Natural killer cell (primary cell): ENCODE measurements at regions not wholly inside any gene's neighbourhood (a gene's known extent, or its start where the extent isn't known, plus 50 kb on each side); places are given as distances from the start of the nearest gene placed in this dataset.
"Not testable (repeated sequence)": the region's sequence is repeated elsewhere in the genome, so short reads cannot be mapped to it uniquely, and the experiment has no call there.

Experiments
- ATAC-seq, 3 donors: fragments of 150-1000 bp in 2 of 3; fragments of 200-7000 bp in 1 of 3; cut with Tn5 transposase; 1 replicate in 1 of 3; 2 replicates in 2 of 3; pipeline ENCODE4 v1.10.0; 2021; ENCODE audit warnings: mild to moderate bottlenecking in 2 of 3, moderate library complexity in 2 of 3
- DNase-seq, 2 donors: peaks; one replicate each; pipeline versions ENCODE4 v3.0.0 to v3.0.0-alpha.2; 2013 to 2021; ENCODE audit warnings: mixed read lengths in 1 of 2
- H3K27ac ChIP-seq: one replicate; pipeline ENCODE4 v1.5.1; 2013; ENCODE audit warnings: mild to moderate bottlenecking, low read length
- H3K27me3 ChIP-seq: one replicate; pipeline ENCODE4 v1.6.1; 2013; ENCODE audit warnings: low read length; ENCODE audit not compliant: control insufficient read depth, insufficient read depth
- H3K36me3 ChIP-seq: one replicate; pipeline ENCODE4 v1.6.1; 2013; ENCODE audit warnings: low read length; ENCODE audit not compliant: control insufficient read depth, insufficient read depth
- H3K4me1 ChIP-seq: one replicate; pipeline ENCODE4 v1.6.1; 2013; ENCODE audit warnings: low read length; ENCODE audit not compliant: control insufficient read depth, insufficient read depth
- H3K4me3 ChIP-seq: one replicate; pipeline ENCODE4 v1.5.1; 2013; ENCODE audit warnings: low read length
- H3K9me3 ChIP-seq: one replicate; pipeline ENCODE4 v1.6.1; 2013; ENCODE audit warnings: low read length; ENCODE audit not compliant: control insufficient read depth, insufficient read depth
- H3K27ac Mint-ChIP-seq, 2 donors: one replicate each; pipeline ENCODE4 v1.8.0; 2022; ENCODE audit warnings: mild to moderate bottlenecking in 2 of 2, mixed read lengths in 2 of 2, moderate library complexity in 1 of 2
- H3K27me3 Mint-ChIP-seq, 2 donors: one replicate each; pipeline ENCODE4 v1.8.0; 2022; ENCODE audit warnings: low read depth in 2 of 2, mixed read lengths in 2 of 2
- H3K36me3 Mint-ChIP-seq: one replicate; pipeline ENCODE4 v1.8.0; 2022; ENCODE audit warnings: mixed read lengths
- H3K4me1 Mint-ChIP-seq, 2 donors: one replicate each; pipeline ENCODE4 v1.8.0; 2022; ENCODE audit warnings: mixed read lengths in 2 of 2
- H3K4me3 Mint-ChIP-seq: one replicate; pipeline ENCODE4 v1.8.0; 2022; ENCODE audit warnings: mild to moderate bottlenecking, moderate library complexity, mixed read lengths
- H3K9me3 Mint-ChIP-seq, 2 donors: one replicate each; pipeline ENCODE4 v1.8.0; 2022; ENCODE audit warnings: mixed read lengths in 2 of 2
- CTCF ChIP-seq: fragments of 200-600 bp; IDR thresholded peaks from one replicate; pipeline ENCODE4 v1.8.0; 2022; ENCODE audit warnings: antibody characterized with exemption
- WGBS: methylation state at CpG from one replicate; pipeline ENCODE4 v1.1.7; 2013; ENCODE audit warnings: missing lambda C conversion rate; ENCODE audit not compliant: insufficient coverage; 5-methylcytosine and 5-hydroxymethylcytosine counted together
- intact Hi-C: fragments of 100-400 bp; cut with micrococcal nuclease; formaldehyde crosslinking; loops from one replicate; pipeline ENCODE4 v1.14.2; 2022

- WGBS, result 55% methylated on average over 26 of the region's 29 CpGs
Measured at GRCh38 chr9:136599811-136600660, 54.2 kb upstream of the NOTCH1 start.

GRCh38 chr9:136599074-136599531 is 53.3 kb upstream of the NOTCH1 start:
- no peak for ATAC-seq
- Mint-ChIP-seq H3K9me3 (no peaks in the 10 kb centered on the region), H3K4me1 (peaks cover 10 to 13% of the 10 kb centered on the region in 2 donors), H3K27ac (no peak overlapping the region), H3K4me3 (no peak overlapping the region), H3K27me3 (no peaks in the 10 kb centered on the region), H3K36me3 (no peaks in the 10 kb centered on the region)
- H3K27me3 ChIP-seq, result no peaks in the 10 kb centered on the region
- intact Hi-C loops, result no loop called here
- no peak overlapping the region for H3K27ac ChIP-seq
- DNase-seq, result no peak
- peaks cover 8% of the 10 kb centered on the region for H3K4me1 ChIP-seq
- WGBS, result 74% methylated on average over 18 of the region's 18 CpGs
- H3K9me3 ChIP-seq, result no peaks in the 10 kb centered on the region
- no peaks in the 10 kb centered on the region for H3K36me3 ChIP-seq
- TF ChIP-seq CTCF, result no peak
- no peak overlapping the region for H3K4me3 ChIP-seq

More at GRCh38 chr9:136599811-136600660, 54.2 kb upstream of the NOTCH1 start:
- DNase-seq, result no peak
- Histone ChIP-seq H3K9me3 (no peaks in the 10 kb centered on the region), H3K4me3 (no peak overlapping the region), H3K27me3 (no peaks in the 10 kb centered on the region), H3K4me1 (peaks cover 17% of the 10 kb centered on the region), H3K27ac (no peak overlapping the region), H3K36me3 (no peaks in the 10 kb centered on the region)
- Mint-ChIP-seq H3K27me3 (no peaks in the 10 kb centered on the region), H3K27ac (no peak overlapping the region), H3K4me3 (no peak overlapping the region), H3K36me3 (no peaks in the 10 kb centered on the region), H3K4me1 (peaks cover 10 to 17% of the 10 kb centered on the region in 2 donors), H3K9me3 (no peaks in the 10 kb centered on the region)
- no peak for ATAC-seq
- intact Hi-C loops, result no loop called here
- no peak for TF ChIP-seq CTCF

GRCh38 chr9:136598390-136599073 is 52.7 kb upstream of the NOTCH1 start:
- H3K27ac Mint-ChIP-seq, ATAC-seq, H3K9me3 ChIP-seq, H3K4me1 ChIP-seq, H3K36me3 ChIP-seq, H3K27ac ChIP-seq, H3K36me3 Mint-ChIP-seq, H3K9me3 Mint-ChIP-seq, intact Hi-C loops, H3K4me3 Mint-ChIP-seq, H3K27me3 ChIP-seq, H3K27me3 Mint-ChIP-seq, DNase-seq, H3K4me3 ChIP-seq, H3K4me1 Mint-ChIP-seq: not testable (repeated sequence)
- 88% methylated on average over 13 of the region's 13 CpGs for WGBS

GRCh38 chr9:136597965-136598364 is 52.1 kb upstream of the NOTCH1 start:
- no peaks in the 10 kb centered on the region for H3K36me3 ChIP-seq
- 92% methylated on average over 9 of the region's 9 CpGs for WGBS
- ATAC-seq, result no peak
- no peak overlapping the region for H3K27ac ChIP-seq
- Mint-ChIP-seq H3K9me3 (no peaks in the 10 kb centered on the region), H3K4me1 (peaks cover 4 to 6% of the 10 kb centered on the region in 2 donors), H3K27me3 (no peaks in the 10 kb centered on the region), H3K36me3 (no peaks in the 10 kb centered on the region), H3K4me3 (no peak overlapping the region), H3K27ac (no peak overlapping the region)
- no peak for TF ChIP-seq CTCF
- intact Hi-C loops, result no loop called here
- no peaks in the 10 kb centered on the region for H3K27me3 ChIP-seq
- H3K4me1 ChIP-seq, result no peaks in the 10 kb centered on the region
- no peak for DNase-seq
- H3K9me3 ChIP-seq, result no peaks in the 10 kb centered on the region
- H3K4me3 ChIP-seq, result no peak overlapping the region
